DOHH2 (cell line): ENCODE measurements at regions not wholly inside any gene's neighbourhood (a gene's known extent, or its start where the extent isn't known, plus 50 kb on each side); places are given as distances from the start of the nearest gene placed in this dataset.

Source experiments
- EZH2phosphoT487 ChIP-seq: fragments of 200-600 bp; sonication (generic); IDR thresholded peaks from 2 replicates; pipeline ENCODE4 v1.6.1; 2017; ENCODE audit warnings: borderline replicate concordance, mild to moderate bottlenecking, antibody characterized with exemption, low read length, moderate library complexity, mixed read lengths
- TF ChIP-seq, protein P1 (sequence below): fragments of 200-600 bp; sonication (generic); IDR thresholded peaks from one replicate; pipeline ENCODE4 v1.5.1; 2014; ENCODE audit warnings: antibody characterized with exemption, mild to moderate bottlenecking, low read depth, low read length; ENCODE audit not compliant: poor library complexity, severe bottlenecking

DNA sequence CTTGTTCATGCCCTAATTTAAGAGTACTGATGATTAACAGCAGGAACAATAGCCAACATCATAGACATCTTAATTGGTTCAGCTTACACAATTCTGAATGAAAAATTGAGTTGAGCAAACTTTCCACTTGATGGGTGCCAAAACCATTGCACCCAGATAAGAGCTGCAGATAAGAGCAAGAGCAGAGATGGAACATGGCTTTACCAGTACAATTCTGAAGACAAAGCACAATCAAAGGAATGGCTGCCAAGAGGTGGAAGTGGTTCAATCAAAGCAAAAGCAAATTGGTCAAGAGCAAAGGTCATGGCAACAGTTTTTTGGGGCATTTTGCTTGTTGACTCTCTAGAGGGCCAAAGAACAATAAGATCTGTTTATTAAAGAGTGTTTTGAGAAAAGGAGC is 65.6 kb upstream of the ATP5MC3 start:
- TF ChIP-seq, protein P1, sequence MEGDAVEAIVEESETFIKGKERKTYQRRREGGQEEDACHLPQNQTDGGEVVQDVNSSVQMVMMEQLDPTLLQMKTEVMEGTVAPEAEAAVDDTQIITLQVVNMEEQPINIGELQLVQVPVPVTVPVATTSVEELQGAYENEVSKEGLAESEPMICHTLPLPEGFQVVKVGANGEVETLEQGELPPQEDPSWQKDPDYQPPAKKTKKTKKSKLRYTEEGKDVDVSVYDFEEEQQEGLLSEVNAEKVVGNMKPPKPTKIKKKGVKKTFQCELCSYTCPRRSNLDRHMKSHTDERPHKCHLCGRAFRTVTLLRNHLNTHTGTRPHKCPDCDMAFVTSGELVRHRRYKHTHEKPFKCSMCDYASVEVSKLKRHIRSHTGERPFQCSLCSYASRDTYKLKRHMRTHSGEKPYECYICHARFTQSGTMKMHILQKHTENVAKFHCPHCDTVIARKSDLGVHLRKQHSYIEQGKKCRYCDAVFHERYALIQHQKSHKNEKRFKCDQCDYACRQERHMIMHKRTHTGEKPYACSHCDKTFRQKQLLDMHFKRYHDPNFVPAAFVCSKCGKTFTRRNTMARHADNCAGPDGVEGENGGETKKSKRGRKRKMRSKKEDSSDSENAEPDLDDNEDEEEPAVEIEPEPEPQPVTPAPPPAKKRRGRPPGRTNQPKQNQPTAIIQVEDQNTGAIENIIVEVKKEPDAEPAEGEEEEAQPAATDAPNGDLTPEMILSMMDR, result no peak
- no peak for TF ChIP-seq EZH2phosphoT487
